ENCODE measurements at regions not wholly inside any gene's neighbourhood (a gene's known extent, or its start where the extent isn't known, plus 50 kb on each side); places are given as distances from the start of the nearest gene placed in this dataset.
A peak's percentile ranks its signal among the peaks of the same experiment; 100 is the strongest.

DNA sequence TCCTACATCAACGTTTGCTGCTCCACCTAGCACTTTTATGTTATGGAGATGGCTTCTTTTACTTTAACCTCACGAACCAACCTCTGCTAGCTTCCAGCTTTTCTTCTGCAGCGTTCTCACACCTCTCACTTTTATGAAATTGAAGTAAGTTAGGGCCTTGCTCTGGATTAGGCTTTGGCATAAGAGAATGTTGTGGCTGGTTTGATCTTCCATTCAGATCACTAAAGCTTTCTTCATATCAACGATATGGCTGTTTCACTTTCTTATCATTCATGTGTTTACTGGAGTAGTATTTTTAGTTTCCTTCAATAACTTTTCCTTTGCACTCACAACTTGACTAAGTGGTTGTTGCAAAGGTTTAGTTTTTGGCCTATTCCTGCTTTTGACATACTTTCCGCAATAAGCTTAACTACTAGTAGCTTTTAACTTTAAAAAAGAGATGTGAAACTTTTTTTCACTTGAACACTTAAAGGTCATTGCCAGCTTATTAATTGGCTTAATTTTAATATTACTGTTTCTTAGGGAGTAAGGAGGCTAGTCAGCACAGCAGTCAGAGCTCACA, 60.0 kb upstream of the SPRY2 start (continued):
- TF ChIP-seq POLR2AphosphoS5 (IDR thresholded peaks at IDR 0.05; ENCODE audit: low read depth): no peak
- TF ChIP-seq REST (IDR thresholded peaks at IDR 0.05; ENCODE audit: unreplicated experiment): no peak
- no peak for TF ChIP-seq ZNF114 (CRISPR knock-in tag; IDR thresholded peaks at IDR 0.05)
- TF ChIP-seq ZNF331 (CRISPR knock-in tag; IDR thresholded peaks at IDR 0.05; ENCODE audit: low read depth): no peak

DNA sequence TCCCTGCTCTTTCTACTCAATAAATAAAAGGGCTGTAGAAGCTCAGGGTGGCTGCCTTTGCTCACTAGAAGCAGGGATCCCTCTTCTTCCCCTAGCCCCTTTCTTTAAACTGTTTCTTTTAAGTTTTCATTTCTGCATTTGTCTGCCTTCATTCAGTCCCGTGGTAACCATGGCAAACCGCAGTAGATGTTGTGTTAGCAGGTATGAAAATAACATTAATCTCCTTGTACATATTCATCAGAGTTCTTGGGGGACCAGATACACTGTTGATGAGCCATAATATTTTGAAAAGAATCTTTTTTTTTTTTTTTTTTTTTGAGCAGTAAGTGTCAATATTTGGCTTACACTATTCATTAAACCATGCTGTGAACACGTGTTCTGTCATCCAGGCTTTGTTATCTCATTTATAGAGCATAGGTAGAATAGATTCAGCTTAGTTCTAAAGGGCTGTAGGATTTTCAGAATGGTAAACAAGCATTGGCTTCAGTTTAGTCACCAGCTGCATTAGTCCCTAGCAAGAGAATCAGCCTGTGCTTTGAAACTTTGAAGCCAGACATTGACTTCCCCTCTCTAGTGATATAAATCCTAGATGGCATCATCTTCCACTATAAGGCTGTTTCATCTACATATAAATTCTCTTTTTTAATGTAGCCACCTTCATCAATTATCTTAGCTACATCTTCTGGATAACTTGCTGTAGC, 59.4 kb upstream of the SPRY2 start:
- no peak overlapping the region for H3K27ac ChIP-seq (ENCODE audit: low read depth)
- no peaks in the 10 kb centered on the region for H3K27me3 ChIP-seq (ENCODE audit: insufficient read depth)
- H4K20me1 ChIP-seq (replicated peaks; ENCODE audit: insufficient read depth): no peaks in the 10 kb centered on the region
- H3K27ac Mint-ChIP-seq: no peak overlapping the region
- 0 out of 3 replicates have a peak, but pooled peaks cover 4% of the 10 kb centered on the region for H3K36me3 Mint-ChIP-seq (ENCODE audit: low read depth)
- no peak for DNase-seq (ENCODE audit: low spot score)
- no peak overlapping the region for H3K4me2 ChIP-seq
- peaks cover 5% of the 10 kb centered on the region for H3K9me2 ChIP-seq (ENCODE audit: insufficient read depth)
- H3F3A ChIP-seq (replicated peaks; ENCODE audit: low read depth): no peaks in the 10 kb centered on the region
- peaks cover 8% of the 10 kb centered on the region for H3K4me1 Mint-ChIP-seq
- H3K4me1 ChIP-seq (ENCODE audit: insufficient read depth): peaks cover 6% of the 10 kb centered on the region
- H3K27me3 Mint-ChIP-seq (ENCODE audit: insufficient read depth, low read depth, poor library complexity): no peaks in the 10 kb centered on the region
- H3K36me3 ChIP-seq (ENCODE audit: insufficient read depth): no peaks in the 10 kb centered on the region
- no peak overlapping the region for H3K4me3 ChIP-seq
- ATAC-seq: no peak
- TF ChIP-seq EZH2phosphoT487 (IDR thresholded peaks at IDR 0.05; ENCODE audit: unreplicated experiment) (no peak), ZNF462 (CRISPR knock-in tag; IDR thresholded peaks at IDR 0.05) (no peak), CREB1 (CRISPR knock-in tag; IDR thresholded peaks at IDR 0.05; ENCODE audit: low read depth) (no peak), EZH2 (IDR thresholded peaks at IDR 0.05; ENCODE audit: low read depth, unreplicated experiment) (no peak), STAT1 (IDR thresholded peaks at IDR 0.05; ENCODE audit: unreplicated experiment) (no peak), ZNF114 (CRISPR knock-in tag; IDR thresholded peaks at IDR 0.05) (no peak), ETS1 (IDR thresholded peaks at IDR 0.05) (no peak), NANOG (IDR thresholded peaks at IDR 0.05; ENCODE audit: borderline replicate concordance) (no peak)
- H2AFZ ChIP-seq: peak overlapping the region; percentile 84; the same call in 1 of the 2 replicates
- peaks cover 10% of the 10 kb centered on the region; the same call in 2 of the 3 replicates for H3K9me3 Mint-ChIP-seq
- H3K4me3 Mint-ChIP-seq: no peak overlapping the region
- no peaks in the 10 kb centered on the region for H3K79me2 ChIP-seq (replicated peaks; ENCODE audit: insufficient read depth)
